Activated T-cell treated with anti-CD3 and anti-CD28 coated beads, Interleukin-2, amount 50 U/mL, for 72 hours (primary cell): ENCODE measurements at regions not wholly inside any gene's neighbourhood (a gene's known extent, or its start where the extent isn't known, plus 50 kb on each side); places are given as distances from the start of the nearest gene placed in this dataset.
"Not testable (repeated sequence)": the region's sequence is repeated elsewhere in the genome, so short reads cannot be mapped to it uniquely, and the experiment has no call there.

ENCODE experiments used
- ATAC-seq, 2 donors: fragments of 150-1000 bp; cut with Tn5 transposase; replicated peaks in 1 of 2; 2 replicates each; pipeline ENCODE4 v1.10.0; 2021; ENCODE audit warnings: moderate library complexity in 2 of 2, mild to moderate bottlenecking in 1 of 2
- DNase-seq, 2 donors: peaks; one replicate each; pipeline ENCODE4 v3.0.0; 2021 to 2022; ENCODE audit warnings: mixed read lengths in 1 of 2
- H3K27ac Mint-ChIP-seq: one replicate; pipeline ENCODE4 v1.8.0; 2022; ENCODE audit warnings: mild to moderate bottlenecking, moderate library complexity, mixed read lengths
- H3K27me3 Mint-ChIP-seq: one replicate; pipeline ENCODE4 v1.8.0; 2022; ENCODE audit warnings: low read depth, mixed read lengths
- H3K36me3 Mint-ChIP-seq, 2 donors: one replicate each; pipeline ENCODE4 v1.8.0; 2022; ENCODE audit warnings: mixed read lengths in 2 of 2, mild to moderate bottlenecking in 1 of 2; ENCODE audit not compliant: insufficient read depth in 2 of 2
- H3K4me1 Mint-ChIP-seq: one replicate; pipeline ENCODE4 v1.8.0; 2022; ENCODE audit warnings: low read depth, mixed read lengths
- H3K4me3 Mint-ChIP-seq, 2 donors: one replicate each; pipeline ENCODE4 v1.8.0; 2022; ENCODE audit warnings: mild to moderate bottlenecking in 2 of 2, mixed read lengths in 2 of 2, moderate library complexity in 2 of 2
- H3K9me3 Mint-ChIP-seq, 2 donors: one replicate each; pipeline ENCODE4 v1.8.0; 2022; ENCODE audit warnings: mixed read lengths in 2 of 2

DNA sequence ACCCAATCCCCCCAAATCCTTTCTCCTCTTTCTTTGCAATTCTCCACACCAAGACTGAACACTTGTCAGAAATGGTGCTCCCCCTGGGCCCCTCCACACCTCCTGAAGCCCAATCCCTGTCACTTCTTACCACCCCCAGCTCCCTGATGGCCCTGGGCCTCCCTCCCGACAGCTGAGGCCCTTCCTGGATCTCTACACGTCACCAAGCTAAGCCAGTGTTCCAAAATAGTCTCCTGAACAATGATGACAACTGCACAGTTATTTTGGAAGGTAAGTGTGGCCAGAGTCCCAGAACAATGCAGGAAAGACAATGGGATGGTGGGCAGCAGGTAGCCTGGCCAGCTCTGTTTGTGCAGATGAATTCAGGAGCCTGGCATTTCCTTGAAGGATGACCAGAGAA, 63.7 kb upstream of the PRSS3 start:
- Mint-ChIP-seq H3K4me1 (no peaks in the 10 kb centered on the region), H3K27me3 (peaks cover 20% of the 10 kb centered on the region), H3K36me3 (peaks cover 0 to 2% of the 10 kb centered on the region in 2 donors), H3K4me3 (no peak overlapping the region), H3K9me3 (peaks cover 0 to 2% of the 10 kb centered on the region in 2 donors), H3K27ac (no peak overlapping the region)
- DNase-seq (no peak), ATAC-seq (no peak)

DNA sequence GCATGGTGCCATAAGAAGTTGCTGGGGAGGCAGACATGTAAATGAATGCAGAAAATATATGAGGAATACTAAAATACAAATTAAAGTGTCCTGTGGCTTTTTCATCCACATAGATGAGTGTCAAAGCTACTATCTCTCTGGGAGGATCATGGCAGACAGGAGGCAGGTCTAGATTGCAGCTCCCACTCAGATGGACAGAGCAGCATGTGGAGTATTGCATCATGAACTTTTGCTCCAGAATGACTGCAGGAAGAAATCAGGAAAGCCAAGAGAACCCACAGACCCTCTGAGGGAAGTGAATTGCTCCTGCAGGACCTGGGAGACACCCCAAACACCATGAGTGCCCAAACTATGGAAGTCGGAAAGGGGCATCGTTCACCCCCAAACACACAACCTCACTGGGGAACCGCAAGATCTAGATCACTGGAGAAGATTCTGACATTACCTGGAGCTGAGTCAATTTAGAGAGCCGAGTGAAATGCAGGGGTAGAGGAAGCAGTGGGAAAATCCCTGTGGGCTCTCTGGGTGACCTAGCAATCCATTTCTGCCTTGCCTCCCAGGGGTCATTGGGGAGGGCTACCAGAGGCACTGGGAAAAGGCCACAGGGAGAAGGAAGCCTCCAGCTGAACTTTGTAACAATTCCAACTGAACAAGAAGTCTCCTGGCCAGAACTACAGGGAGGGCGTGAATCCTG, 61.0 kb upstream of the PRSS3 start:
- not testable (repeated sequence) for H3K36me3 Mint-ChIP-seq, H3K9me3 Mint-ChIP-seq, DNase-seq, ATAC-seq, H3K4me1 Mint-ChIP-seq, H3K4me3 Mint-ChIP-seq, H3K27ac Mint-ChIP-seq
- H3K27me3 Mint-ChIP-seq, result peaks cover 28% of the 10 kb centered on the region

DNA sequence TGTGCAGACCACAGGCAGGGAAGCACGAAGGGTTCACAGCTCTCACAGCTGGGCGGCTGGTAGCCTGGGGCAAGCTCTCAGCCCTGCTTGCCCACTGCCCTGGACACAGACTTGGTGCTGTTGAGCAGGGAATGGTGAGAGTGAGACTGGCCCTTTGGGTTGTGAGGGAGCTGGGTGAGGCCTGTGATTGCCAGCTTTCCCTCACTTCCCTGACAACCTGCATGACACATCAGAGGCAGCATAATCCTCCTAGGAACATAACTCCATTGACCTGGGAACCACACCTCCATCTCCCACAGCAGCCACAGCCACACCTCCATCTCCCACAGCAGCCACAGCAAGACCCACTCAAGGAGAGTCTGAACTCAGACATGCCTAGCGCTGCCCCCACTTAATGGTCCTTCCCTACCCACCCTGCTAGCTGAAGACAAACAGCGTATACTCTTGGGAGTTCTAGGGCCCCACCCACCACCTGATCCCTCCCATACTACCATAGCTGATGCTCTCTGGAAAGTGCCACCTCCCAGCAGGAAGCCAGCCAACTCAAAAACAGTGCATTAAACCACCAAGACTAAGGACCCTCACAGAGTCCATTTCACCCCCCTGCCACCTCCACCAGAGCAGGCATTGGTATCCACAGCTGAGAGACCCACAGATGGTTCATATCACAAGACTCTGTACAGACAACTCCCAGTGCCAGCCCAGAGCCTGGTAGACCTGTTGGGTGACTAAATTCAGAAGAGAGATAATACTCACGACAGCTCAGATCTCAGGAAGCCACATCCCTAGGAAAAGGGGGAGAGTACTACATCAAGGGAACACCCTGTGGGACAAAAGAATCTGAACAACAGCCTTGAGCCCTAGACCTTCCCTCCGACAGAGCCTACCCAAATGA, 60.2 kb upstream of the PRSS3 start:
- DNase-seq, ATAC-seq, H3K4me1 Mint-ChIP-seq, H3K4me3 Mint-ChIP-seq, H3K36me3 Mint-ChIP-seq, H3K27ac Mint-ChIP-seq, H3K9me3 Mint-ChIP-seq: not testable (repeated sequence)
- H3K27me3 Mint-ChIP-seq, result peaks cover 24% of the 10 kb centered on the region

DNA sequence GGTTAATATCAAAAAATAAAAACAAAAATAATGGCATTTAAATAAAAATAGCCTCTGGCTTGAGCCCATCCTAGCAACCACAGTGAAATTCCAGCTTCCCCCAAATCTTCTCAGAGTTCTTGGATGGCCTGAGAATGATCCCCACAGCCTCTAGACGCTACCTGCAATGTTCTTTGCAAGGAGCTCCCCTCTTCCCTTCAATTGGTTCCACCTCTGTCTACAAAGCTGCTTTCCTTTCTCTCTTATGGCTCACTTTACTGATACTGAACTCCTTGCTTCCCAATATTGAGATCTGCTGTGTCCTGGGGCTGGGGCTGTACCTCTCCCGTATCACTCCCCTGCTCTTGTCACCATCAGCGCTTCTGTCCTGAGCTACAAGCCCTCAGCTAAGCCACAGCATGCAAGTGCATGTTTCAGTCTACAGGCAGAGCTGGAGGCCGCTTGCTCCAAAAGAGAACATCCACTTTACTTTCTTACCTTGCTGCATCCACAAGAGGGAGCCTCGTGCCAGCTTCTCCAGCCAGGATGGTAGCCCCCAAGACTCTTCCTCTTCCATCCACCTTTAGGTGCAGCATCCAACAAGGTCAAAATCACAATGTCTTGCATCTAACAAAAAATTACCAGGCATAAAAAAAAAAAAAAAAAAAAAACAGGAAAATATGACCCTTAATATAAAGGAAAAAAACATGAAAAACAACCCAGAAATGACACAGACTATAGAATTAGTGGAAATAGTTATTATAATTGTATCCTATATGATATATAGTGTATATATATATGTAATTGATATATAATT, 57.4 kb upstream of the PRSS3 start:
- Mint-ChIP-seq H3K4me3 (no peak overlapping the region), H3K27me3 (peaks cover 22% of the 10 kb centered on the region), H3K36me3 (peaks cover 0 to 4% of the 10 kb centered on the region in 2 donors), H3K27ac (no peak overlapping the region), H3K4me1 (peaks cover 4% of the 10 kb centered on the region), H3K9me3 (peaks cover 2 to 8% of the 10 kb centered on the region in 2 donors)
- DNase-seq, result no peak
- ATAC-seq, result peak in 1 of 2 donors; percentile 41

DNA sequence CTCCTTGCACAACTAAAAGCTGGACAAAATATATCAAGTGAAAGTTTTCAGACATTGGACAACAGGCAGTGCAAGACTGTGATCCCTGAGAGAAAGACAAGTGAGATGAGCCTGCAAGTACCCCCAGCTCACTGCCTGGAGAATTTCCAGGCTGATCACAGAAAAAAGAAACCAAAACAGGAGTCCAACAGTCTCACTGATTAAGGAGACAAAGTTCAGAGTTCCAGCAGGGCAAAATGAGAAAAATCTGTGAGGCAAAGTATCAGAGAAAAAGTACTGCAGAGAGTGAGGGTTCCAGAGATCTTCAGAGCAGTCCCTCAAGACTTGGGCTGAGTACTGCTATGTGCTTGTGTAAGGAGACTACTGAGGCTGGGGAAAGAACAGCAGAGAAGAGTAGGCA, 56.0 kb upstream of the PRSS3 start:
- Mint-ChIP-seq H3K9me3 (peaks cover 2 to 8% of the 10 kb centered on the region in 2 donors), H3K4me1 (peaks cover 4% of the 10 kb centered on the region), H3K4me3 (no peak overlapping the region), H3K27me3 (peaks cover 18% of the 10 kb centered on the region), H3K36me3 (peaks cover 0 to 4% of the 10 kb centered on the region in 2 donors), H3K27ac (no peak overlapping the region)
- no peak for DNase-seq
- no peak for ATAC-seq

DNA sequence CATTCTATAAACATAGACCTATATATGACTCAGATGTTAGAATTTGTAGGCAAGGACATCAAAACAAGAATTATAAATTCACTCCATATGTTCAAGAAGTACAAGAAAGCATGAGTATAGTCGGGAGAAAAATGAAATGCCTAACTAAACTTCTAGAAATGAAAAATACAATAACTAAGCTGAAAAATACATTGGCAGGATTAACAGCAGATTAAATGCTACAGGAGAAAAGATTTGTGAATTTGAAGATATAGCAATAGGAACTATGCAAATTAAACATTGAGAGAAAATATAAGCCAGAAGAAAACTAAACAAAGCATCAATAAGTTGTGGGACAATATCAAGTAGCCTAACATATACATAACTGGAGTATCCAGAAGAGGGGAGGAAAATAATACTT, 55.3 kb upstream of the PRSS3 start:
- Mint-ChIP-seq H3K9me3 (peaks cover 2 to 8% of the 10 kb centered on the region in 2 donors), H3K36me3 (peaks cover 0 to 4% of the 10 kb centered on the region in 2 donors), H3K4me3 (no peak overlapping the region), H3K27me3 (peaks cover 16% of the 10 kb centered on the region), H3K4me1 (peaks cover 4% of the 10 kb centered on the region), H3K27ac (no peak overlapping the region)
- DNase-seq (no peak), ATAC-seq (no peak)

DNA sequence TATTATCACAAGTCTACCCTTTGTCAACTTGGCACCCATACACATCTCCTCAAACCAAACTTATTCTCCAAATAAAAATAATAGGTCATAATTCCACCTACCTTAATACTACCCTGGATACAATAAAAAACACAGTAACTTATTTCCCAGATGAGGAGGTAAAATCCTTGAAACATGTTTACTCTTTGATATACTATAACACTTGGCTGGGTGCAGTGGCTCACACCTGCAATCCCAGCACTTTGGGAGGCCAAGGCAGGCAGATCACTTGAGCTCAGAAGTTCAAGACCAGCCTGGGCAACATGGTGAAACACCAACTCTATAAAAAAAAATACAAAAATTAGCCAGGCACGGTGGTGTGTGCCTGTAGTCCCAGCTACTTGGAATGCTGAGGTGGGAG, 54.4 kb upstream of the PRSS3 start:
- H3K9me3 Mint-ChIP-seq, H3K4me3 Mint-ChIP-seq, ATAC-seq, H3K27ac Mint-ChIP-seq, H3K4me1 Mint-ChIP-seq, DNase-seq, H3K36me3 Mint-ChIP-seq: not testable (repeated sequence)
- H3K27me3 Mint-ChIP-seq, result peaks cover 15% of the 10 kb centered on the region

DNA sequence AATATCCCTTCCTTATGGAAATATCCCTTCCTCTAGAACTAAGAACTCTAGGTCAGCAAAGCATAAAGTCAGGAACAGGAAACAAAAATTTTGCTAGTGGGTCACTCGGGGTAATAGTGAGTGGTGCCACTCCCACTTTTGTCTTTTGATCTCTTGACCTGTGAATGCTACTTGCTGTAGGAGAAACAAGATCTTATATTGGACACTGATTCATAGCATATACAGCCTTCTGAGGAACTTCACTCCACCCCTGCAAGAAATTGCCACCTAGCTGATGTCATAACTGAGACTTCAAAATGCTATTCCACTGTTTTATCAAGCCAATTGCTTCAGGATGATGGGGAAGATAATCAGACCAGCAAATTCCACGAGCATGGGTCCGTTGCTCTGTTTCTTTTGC, 53.3 kb upstream of the PRSS3 start:
- H3K4me1 Mint-ChIP-seq, result peaks cover 4% of the 10 kb centered on the region

DNA sequence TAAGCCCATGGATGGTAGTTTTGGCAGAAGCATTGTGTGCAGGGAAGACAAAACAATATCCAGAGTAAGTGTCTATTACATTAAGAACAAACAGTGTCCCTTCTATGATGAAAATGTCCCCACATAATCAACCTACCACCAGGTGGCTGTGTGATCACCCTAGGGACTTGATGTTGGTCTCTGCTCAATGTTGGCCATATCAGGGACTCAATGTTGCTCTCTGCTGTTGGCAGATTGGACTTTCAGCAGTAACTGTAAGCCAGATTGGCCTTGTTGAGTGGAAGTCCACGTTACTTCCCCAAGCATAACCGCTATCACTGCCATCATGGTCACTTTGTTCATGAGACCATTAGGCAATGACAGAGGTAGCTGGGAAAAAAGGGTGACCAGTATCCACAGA, 52.8 kb upstream of the PRSS3 start:
- Mint-ChIP-seq H3K4me1 (peaks cover 4% of the 10 kb centered on the region), H3K36me3 (peaks cover 0 to 4% of the 10 kb centered on the region in 2 donors), H3K27me3 (peaks cover 30% of the 10 kb centered on the region), H3K4me3 (no peak overlapping the region), H3K27ac (no peak overlapping the region), H3K9me3 (peaks cover 2 to 8% of the 10 kb centered on the region in 2 donors)
- DNase-seq (no peak), ATAC-seq (no peak)

More for the DNA sequence above, 53.3 kb upstream of the PRSS3 start:
- H3K27me3 Mint-ChIP-seq, result peaks cover 26% of the 10 kb centered on the region
- H3K9me3 Mint-ChIP-seq, result peaks cover 2 to 8% of the 10 kb centered on the region in 2 donors
- peaks cover 0 to 4% of the 10 kb centered on the region in 2 donors for H3K36me3 Mint-ChIP-seq
- ATAC-seq (no peak), DNase-seq (no peak)
- no peak overlapping the region for H3K4me3 Mint-ChIP-seq
- no peak overlapping the region for H3K27ac Mint-ChIP-seq
